ENCODE measurements at regions not wholly inside any gene's neighbourhood (a gene's known extent, or its start where the extent isn't known, plus 50 kb on each side); places are given as distances from the start of the nearest gene placed in this dataset.

- TF ChIP-seq POLR2A (IDR thresholded peaks at IDR 0.05): no peak
- no peak for TF ChIP-seq CTCF (IDR thresholded peaks at IDR 0.05)
Observed at GRCh38 chr5:77928776-77929300, 152.7 kb upstream of the TBCA start.

All from testis (tissue), 2 donors.